Smooth muscle cell (in vitro differentiated cells): ENCODE measurements at regions not wholly inside any gene's neighbourhood (a gene's known extent, or its start where the extent isn't known, plus 50 kb on each side); places are given as distances from the start of the nearest gene placed in this dataset.

ENCODE experiments used
- DNase-seq: peaks from one replicate; lab custom pipeline; 2025; ENCODE audit not compliant: unreplicated experiment; lab: John Stamatoyannopoulos, UW
- H2AFZ ChIP-seq: fragments of 200-600 bp; sonication (generic); 2 replicates; pipeline ENCODE4 v1.6.0; 2016; ENCODE audit warnings: antibody characterized with exemption, low read depth, mild to moderate bottlenecking
- H3F3A ChIP-seq: fragments of 200-600 bp; sonication (generic); 2 replicates; pipeline ENCODE4 v1.6.0; 2017; ENCODE audit warnings: antibody characterized with exemption, low read depth
- H3K27ac ChIP-seq: fragments of 200-600 bp; sonication (generic); 2 replicates; pipeline ENCODE4 v1.5.1; 2016; ENCODE audit warnings: low read depth, mild to moderate bottlenecking
- H3K27me3 ChIP-seq: fragments of 200-600 bp; sonication (generic); 2 replicates; pipeline ENCODE4 v1.6.1; 2016; ENCODE audit warnings: low read depth, mild to moderate bottlenecking
- H3K36me3 ChIP-seq: fragments of 200-600 bp; sonication (generic); 2 replicates; pipeline ENCODE4 v1.5.1; 2016; ENCODE audit warnings: low read depth
- H3K4me1 ChIP-seq: fragments of 200-600 bp; sonication (generic); 2 replicates; pipeline ENCODE4 v1.5.1; 2016; ENCODE audit warnings: low read depth
- H3K4me2 ChIP-seq: fragments of 200-600 bp; sonication (generic); 2 replicates; pipeline ENCODE4 v1.6.0; 2016; ENCODE audit warnings: mild to moderate bottlenecking
- H3K4me3 ChIP-seq: fragments of 200-600 bp; sonication (generic); 2 replicates; pipeline ENCODE4 v1.5.1; 2016; ENCODE audit warnings: mild to moderate bottlenecking
- H3K79me2 ChIP-seq: fragments of 200-600 bp; sonication (generic); 2 replicates; pipeline ENCODE4 v1.6.0; 2016; ENCODE audit warnings: low read depth, mild to moderate bottlenecking
- H3K9ac ChIP-seq: fragments of 200-600 bp; sonication (generic); 2 replicates; pipeline ENCODE4 v1.6.0; 2016; ENCODE audit warnings: low read depth
- H3K9me3 ChIP-seq: fragments of 200-600 bp; sonication (generic); replicated peaks from 2 replicates; pipeline ENCODE4 v1.5.1; 2016; ENCODE audit warnings: low read depth
- H4K20me1 ChIP-seq: fragments of 200-600 bp; sonication (generic); 2 replicates; pipeline ENCODE4 v1.6.0; 2016; ENCODE audit warnings: low read depth
- CTCF ChIP-seq: fragments of 200-600 bp; sonication (generic); IDR thresholded peaks from 2 replicates; pipeline ENCODE4 v1.5.1; 2017; ENCODE audit warnings: borderline replicate concordance, mild to moderate bottlenecking, antibody characterized with exemption; ENCODE audit not compliant: insufficient read depth, poor library complexity, severe bottlenecking
- WGBS: methylation state at CpG from one replicate; pipeline ENCODE4 v1.1.7; 2016; ENCODE audit warnings: low lambda C conversion rate; 5-methylcytosine and 5-hydroxymethylcytosine counted together

GRCh38 chr13:29917650-29918049, 67.2 kb upstream of the UBL3 start:
- Histone ChIP-seq H3K4me1 (peaks cover 1% of the 10 kb centered on the region), H3K4me2 (no peak overlapping the region), H3K27me3 (no peaks in the 10 kb centered on the region), H3K79me2 (no peaks in the 10 kb centered on the region), H4K20me1 (no peaks in the 10 kb centered on the region), H3F3A (no peaks in the 10 kb centered on the region), H3K27ac (no peak overlapping the region), H2AFZ (no peak overlapping the region), H3K9ac (no peak overlapping the region), H3K4me3 (no peak overlapping the region), H3K9me3 (no peaks in the 10 kb centered on the region), H3K36me3 (no peaks in the 10 kb centered on the region)
- TF ChIP-seq CTCF, result no peak
- no peak for DNase-seq
- WGBS, result 87% methylated on average over 3 of the region's 3 CpGs

- 63% methylated on average over 3 of the region's 3 CpGs for WGBS
- Histone ChIP-seq H3K9ac (no peak overlapping the region), H3K9me3 (no peaks in the 10 kb centered on the region), H3K4me2 (no peak overlapping the region), H2AFZ (no peak overlapping the region), H3K36me3 (no peaks in the 10 kb centered on the region), H3K4me3 (no peak overlapping the region), H3F3A (no peaks in the 10 kb centered on the region), H3K27ac (no peak overlapping the region), H3K27me3 (no peaks in the 10 kb centered on the region), H4K20me1 (no peaks in the 10 kb centered on the region), H3K4me1 (no peaks in the 10 kb centered on the region), H3K79me2 (no peaks in the 10 kb centered on the region)
- DNase-seq, result no peak
- no peak for TF ChIP-seq CTCF
Observed at GRCh38 chr13:29914581-29914980, 64.2 kb upstream of the UBL3 start.

GRCh38 chr13:29911781-29912418, 61.5 kb upstream of the UBL3 start:
- Histone ChIP-seq H3F3A (no peaks in the 10 kb centered on the region), H3K9me3 (no peaks in the 10 kb centered on the region), H3K36me3 (no peaks in the 10 kb centered on the region), H3K79me2 (no peaks in the 10 kb centered on the region), H3K27ac (no peak overlapping the region), H3K4me2 (no peak overlapping the region), H4K20me1 (no peaks in the 10 kb centered on the region), H3K4me3 (no peak overlapping the region), H3K9ac (no peak overlapping the region), H3K27me3 (no peaks in the 10 kb centered on the region), H2AFZ (no peak overlapping the region), H3K4me1 (no peaks in the 10 kb centered on the region)
- whole genome bisulfite sequencing, result 85% methylated on average over 7 of the region's 7 CpGs
- no peak for TF ChIP-seq CTCF
- DNase-seq, result no peak

- no peak for DNase-seq
- Histone ChIP-seq H3K36me3 (no peaks in the 10 kb centered on the region), H4K20me1 (no peaks in the 10 kb centered on the region), H3K9ac (no peak overlapping the region), H3K4me3 (no peak overlapping the region), H3K4me1 (no peaks in the 10 kb centered on the region), H3F3A (no peaks in the 10 kb centered on the region), H2AFZ (no peak overlapping the region), H3K27me3 (no peaks in the 10 kb centered on the region), H3K9me3 (no peaks in the 10 kb centered on the region), H3K4me2 (no peak overlapping the region), H3K79me2 (no peaks in the 10 kb centered on the region), H3K27ac (peak overlapping the region; percentile 34)
- WGBS, result 29% methylated on average over 3 of the region's 3 CpGs
- no peak for TF ChIP-seq CTCF
Observed at GRCh38 chr13:29909975-29910674, 59.7 kb upstream of the UBL3 start.
